ENCODE measurements at regions not wholly inside any gene's neighbourhood (a gene's known extent, or its start where the extent isn't known, plus 50 kb on each side); places are given as distances from the start of the nearest gene placed in this dataset.
"Not testable (repeated sequence)": the region's sequence is repeated elsewhere in the genome, so short reads cannot be mapped to it uniquely, and the experiment has no call there.

GRCh38 chr9:27838876-27839275 is 265.6 kb upstream of the C9orf72 start (continued):
- TF ChIP-seq SMARCE1 (IDR thresholded peaks at IDR 0.05), result no peak
- no peak for TF ChIP-seq HCFC1 (IDR thresholded peaks at IDR 0.05; ENCODE audit: low read depth, low read length)
- TF ChIP-seq MIER1 (IDR thresholded peaks at IDR 0.05; ENCODE audit: low read depth), result no peak
- TF ChIP-seq ZNF518B (CRISPR knock-in tag; IDR thresholded peaks at IDR 0.05), result no peak

- POLR2A ChIA-PET; H2AFZ ChIP-seq (ENCODE audit: low read depth, low read length); H3K9me3 ChIP-seq (replicated peaks; ENCODE audit: control insufficient read depth, insufficient read depth, low read depth, low read length); DNase-seq (ENCODE audit: extremely low read depth in 1 of 4, low spot score in 3 of 4); H3K4me3 ChIP-seq; H3K36me3 ChIP-seq (ENCODE audit: control insufficient read depth, insufficient read depth, low read length); H3K4me2 ChIP-seq (ENCODE audit: insufficient read depth, low read length); H3K9ac ChIP-seq (ENCODE audit: insufficient read depth in 1 of 2, low read depth in 2 of 2, low read length in 2 of 2); ATAC-seq; H3K79me2 ChIP-seq (ENCODE audit: control insufficient read depth, insufficient read depth, low read length); in situ Hi-C loops (cut with MboI); intact Hi-C loops (cut with micrococcal nuclease); H4K20me1 ChIP-seq (replicated peaks; ENCODE audit: control insufficient read depth, insufficient read depth, low read length); FAIRE-seq; CTCF ChIA-PET (ENCODE audit: low intra/inter-chr PET ratio); H3K4me1 ChIP-seq (replicated peaks in 1 of 2; ENCODE audit: control insufficient read depth in 2 of 2, insufficient read depth in 2 of 2, low read length in 2 of 2); H3K9me1 ChIP-seq (ENCODE audit: control insufficient read depth, insufficient read depth, low read length); H3K27me3 ChIP-seq (ENCODE audit: control insufficient read depth in 2 of 2, insufficient read depth in 2 of 2, low read length in 2 of 2); BruUV-seq (replicated peaks); H3K27ac ChIP-seq (ENCODE audit: extremely low read depth, low read depth, low read length): not testable (repeated sequence)
- WGBS (ENCODE audit: insufficient coverage, low coverage, missing lambda C conversion rate), result no CpG with 5 or more reads among the region's 1 CpG
Observed at GRCh38 chr9:27839767-27840166, 266.5 kb upstream of the C9orf72 start.

Data from K562 (cell line).